Hepatic stellate cell (primary cell): ENCODE measurements at regions not wholly inside any gene's neighbourhood (a gene's known extent, or its start where the extent isn't known, plus 50 kb on each side); places are given as distances from the start of the nearest gene placed in this dataset.
"Not testable (repeated sequence)": the region's sequence is repeated elsewhere in the genome, so short reads cannot be mapped to it uniquely, and the experiment has no call there.

ENCODE experiments used
- DNase-seq: peaks from one replicate; pipeline ENCODE4 v3.0.0; 2011; ENCODE audit warnings: low spot score

- no peak for DNase-seq
These were observed 50.8 kb upstream of the SEL1L start for GRCh38 chr14:81584495-81584894.

GRCh38 chr14:81589381-81590065, 55.9 kb upstream of the SEL1L start:
- DNase-seq: no peak

GRCh38 chr14:81591266-81591665, 57.6 kb upstream of the SEL1L start:
- DNase-seq: no peak

- no peak for DNase-seq
These were observed 60.4 kb upstream of the SEL1L start for GRCh38 chr14:81594012-81594411.

- no peak for DNase-seq
These were observed 72.0 kb upstream of the SEL1L start for GRCh38 chr14:81605660-81606059.

- DNase-seq: no peak
These were observed 79.8 kb upstream of the SEL1L start for GRCh38 chr14:81613341-81614045.

- not testable (repeated sequence) for DNase-seq
These were observed 80.6 kb upstream of the SEL1L start for GRCh38 chr14:81614302-81614701.

- no peak for DNase-seq
These were observed 85.0 kb upstream of the SEL1L start for GRCh38 chr14:81618695-81619094.

GRCh38 chr14:81619816-81620215, 86.2 kb upstream of the SEL1L start:
- DNase-seq: no peak

GRCh38 chr14:81623771-81624396, 90.2 kb upstream of the SEL1L start:
- DNase-seq: not testable (repeated sequence)

- DNase-seq: no peak
These were observed 91.7 kb upstream of the SEL1L start for GRCh38 chr14:81625343-81625742.

- no peak for DNase-seq
These were observed 98.5 kb upstream of the SEL1L start for GRCh38 chr14:81632157-81632556.

GRCh38 chr14:81633496-81633895, 99.8 kb upstream of the SEL1L start:
- DNase-seq: no peak

- DNase-seq: no peak
These were observed 104.0 kb upstream of the SEL1L start for GRCh38 chr14:81637639-81638038.

- no peak for DNase-seq
These were observed 105.1 kb upstream of the SEL1L start for GRCh38 chr14:81638656-81639280.

GRCh38 chr14:81653626-81654025, 120.0 kb upstream of the SEL1L start:
- DNase-seq: no peak

- no peak for DNase-seq
These were observed 122.0 kb upstream of the SEL1L start for GRCh38 chr14:81655423-81656314.

GRCh38 chr14:81656811-81657210, 123.2 kb upstream of the SEL1L start:
- DNase-seq: no peak

GRCh38 chr14:81662066-81662465, 128.4 kb upstream of the SEL1L start:
- DNase-seq: no peak

GRCh38 chr14:81662570-81663197, 129.0 kb upstream of the SEL1L start:
- DNase-seq: no peak

GRCh38 chr14:81668626-81669274, 135.1 kb upstream of the SEL1L start:
- DNase-seq: no peak
